ENCODE measurements at regions not wholly inside any gene's neighbourhood (a gene's known extent, or its start where the extent isn't known, plus 50 kb on each side); places are given as distances from the start of the nearest gene placed in this dataset.

DNA sequence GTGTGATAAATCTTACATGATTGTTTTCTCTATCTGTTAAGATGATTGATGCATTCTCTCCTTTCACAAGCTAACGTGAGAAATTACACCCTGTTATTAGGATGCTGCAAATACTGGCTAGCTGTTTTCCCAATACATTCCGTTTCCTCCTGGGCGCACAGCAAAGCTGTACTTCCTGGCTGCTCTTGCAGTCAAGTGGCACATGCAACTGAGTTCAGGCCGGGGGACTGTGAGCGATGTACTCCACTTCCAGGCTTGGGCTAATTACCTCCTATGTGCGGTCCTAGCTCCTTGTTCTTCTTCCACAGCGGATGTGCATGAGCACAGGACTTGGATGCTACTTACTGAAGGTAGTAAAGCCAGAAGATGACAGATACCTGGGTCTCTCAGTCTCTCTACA lies 234.9 kb upstream of the SESN3 start:
- Histone ChIP-seq H3K9me3 (no peaks in the 10 kb centered on the region), H3K4me3 (ENCODE audit: low read depth in 1 of 2, low read length in 1 of 2) (no peak overlapping the region)
- no peak for TF ChIP-seq CTCF (IDR thresholded peaks at IDR 0.05)

DNA sequence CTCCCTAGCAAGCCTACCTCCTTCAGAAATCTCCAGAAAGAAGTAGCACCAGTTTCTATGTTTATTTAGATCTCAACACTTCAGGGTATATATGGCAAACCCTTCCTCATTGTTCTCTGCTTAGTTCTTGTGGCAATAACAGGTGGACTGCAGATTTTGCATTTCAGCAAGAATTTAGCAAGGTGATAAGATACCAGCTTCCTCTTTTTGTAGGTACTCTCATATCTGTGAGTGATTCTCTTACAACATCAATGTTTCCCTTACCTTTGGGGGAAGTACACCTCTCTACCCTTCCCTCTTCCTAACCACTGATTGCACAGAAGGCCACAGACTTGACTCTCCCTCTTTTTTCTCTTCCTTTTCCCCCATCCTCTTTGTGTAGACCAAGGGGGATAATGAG lies 230.9 kb upstream of the SESN3 start:
- Histone ChIP-seq H3K27ac (peak overlapping the region; percentile 75), H3K4me1 (ENCODE audit: control insufficient read depth in 1 of 2, insufficient read depth in 1 of 2, low read depth in 1 of 2, low read length in 1 of 2) (peaks cover 43 to 53% of the 10 kb centered on the region in 2 experiments), H3K36me3 (no peaks in the 10 kb centered on the region), H3K4me3 (ENCODE audit: low read depth in 1 of 2, low read length in 1 of 2) (peak overlapping the region in 1 of 2 experiments; percentile 9), H3K9me3 (no peaks in the 10 kb centered on the region), H3K27me3 (no peaks in the 10 kb centered on the region)
- no peak for TF ChIP-seq CTCF (IDR thresholded peaks at IDR 0.05)

More for the DNA sequence above, 234.9 kb upstream of the SESN3 start:
- Histone ChIP-seq H3K4me1 (ENCODE audit: control insufficient read depth in 1 of 2, insufficient read depth in 1 of 2, low read depth in 1 of 2, low read length in 1 of 2) (peaks cover 42 to 64% of the 10 kb centered on the region in 2 experiments), H3K27me3 (no peaks in the 10 kb centered on the region), H3K36me3 (no peaks in the 10 kb centered on the region), H3K27ac (peak overlapping the region; percentile 71)

DNA sequence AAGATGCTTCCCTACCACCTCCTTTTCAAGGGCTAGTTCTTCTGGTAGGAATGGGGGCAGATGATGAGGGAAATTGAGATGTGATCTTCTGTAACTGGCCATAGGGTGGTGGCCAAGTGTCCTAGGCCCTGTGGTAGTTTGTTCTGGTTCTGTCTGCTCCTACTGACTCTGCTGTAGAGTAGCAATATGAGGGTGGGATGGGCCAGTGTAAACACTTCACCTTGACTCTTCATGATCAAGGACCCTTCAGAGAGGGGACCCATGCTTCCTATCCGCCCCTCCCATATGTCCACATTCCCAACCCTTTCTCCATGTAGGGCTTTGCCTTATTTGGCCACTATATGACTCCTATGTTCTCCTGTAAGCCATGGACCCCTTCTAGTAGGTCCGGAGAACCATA lies 230.3 kb upstream of the SESN3 start:
- peak overlapping the region; percentile 75 for H3K27ac ChIP-seq
- H3K36me3 ChIP-seq, result no peaks in the 10 kb centered on the region
- H3K27me3 ChIP-seq, result no peaks in the 10 kb centered on the region
- peaks cover 41 to 53% of the 10 kb centered on the region in 2 experiments for H3K4me1 ChIP-seq (ENCODE audit: control insufficient read depth in 1 of 2, insufficient read depth in 1 of 2, low read depth in 1 of 2, low read length in 1 of 2)
- no peaks in the 10 kb centered on the region for H3K9me3 ChIP-seq
- peak overlapping the region in 1 of 2 experiments; percentile 9 for H3K4me3 ChIP-seq (ENCODE audit: low read depth in 1 of 2, low read length in 1 of 2)
- TF ChIP-seq CTCF (IDR thresholded peaks at IDR 0.05), result no peak

- no peaks in the 10 kb centered on the region for H3K9me3 ChIP-seq
- no peaks in the 10 kb centered on the region for H3K27me3 ChIP-seq
- no peak for TF ChIP-seq CTCF (IDR thresholded peaks at IDR 0.05)
- H3K4me1 ChIP-seq (ENCODE audit: control insufficient read depth in 1 of 2, insufficient read depth in 1 of 2, low read depth in 1 of 2, low read length in 1 of 2), result peaks cover 31 to 41% of the 10 kb centered on the region in 2 experiments
- H3K36me3 ChIP-seq, result no peaks in the 10 kb centered on the region
- H3K27ac ChIP-seq, result no peak overlapping the region
- H3K4me3 ChIP-seq (ENCODE audit: low read depth in 1 of 2, low read length in 1 of 2), result no peak overlapping the region
These were observed 228.5 kb upstream of the SESN3 start for GRCh38 chr11:95459291-95460042.

- Histone ChIP-seq H3K36me3 (no peaks in the 10 kb centered on the region), H3K4me3 (ENCODE audit: low read depth in 1 of 2, low read length in 1 of 2) (no peak overlapping the region), H3K9me3 (no peaks in the 10 kb centered on the region), H3K27me3 (no peaks in the 10 kb centered on the region), H3K27ac (no peak overlapping the region), H3K4me1 (ENCODE audit: control insufficient read depth in 1 of 2, insufficient read depth in 1 of 2, low read depth in 1 of 2, low read length in 1 of 2) (peaks cover 20 to 25% of the 10 kb centered on the region in 2 experiments)
- no peak for TF ChIP-seq CTCF (IDR thresholded peaks at IDR 0.05)
These were observed 225.9 kb upstream of the SESN3 start for GRCh38 chr11:95456714-95457491.
